ENCODE measurements at regions not wholly inside any gene's neighbourhood (a gene's known extent, or its start where the extent isn't known, plus 50 kb on each side); places are given as distances from the start of the nearest gene placed in this dataset.

- no peak for DNase-seq
These were observed 254.9 kb downstream of the PRL start for GRCh38 chr6:22041797-22042480.

GRCh38 chr6:22042706-22043105, 254.1 kb downstream of the PRL start:
- DNase-seq = no peak

GRCh38 chr6:22043284-22043962, 253.4 kb downstream of the PRL start:
- DNase-seq = no peak

GRCh38 chr6:22045261-22045912, 251.4 kb downstream of the PRL start:
- no peak for DNase-seq

- DNase-seq = no peak
These were observed 247.8 kb downstream of the PRL start for GRCh38 chr6:22049002-22049401.

- DNase-seq = no peak
These were observed 243.3 kb downstream of the PRL start for GRCh38 chr6:22053391-22053997.

- no peak for DNase-seq
These were observed 240.4 kb downstream of the PRL start for GRCh38 chr6:22056398-22056797.

GRCh38 chr6:22057962-22058361, 238.9 kb downstream of the PRL start:
- no peak for DNase-seq

GRCh38 chr6:22059126-22059525, 237.7 kb downstream of the PRL start:
- no peak for DNase-seq

- no peak for DNase-seq
These were observed 236.9 kb downstream of the PRL start for GRCh38 chr6:22059946-22060345.

- no peak for DNase-seq
These were observed 233.9 kb downstream of the PRL start for GRCh38 chr6:22062807-22063408.

- DNase-seq = no peak
These were observed 232.3 kb downstream of the PRL start for GRCh38 chr6:22064558-22064957.

- DNase-seq = no peak
These were observed 229.7 kb downstream of the PRL start for GRCh38 chr6:22067122-22067521.

GRCh38 chr6:22067671-22068070, 229.2 kb downstream of the PRL start:
- no peak for DNase-seq

GRCh38 chr6:22068561-22069305, 228.1 kb downstream of the PRL start:
- DNase-seq = no peak

- no peak for DNase-seq
These were observed 227.5 kb downstream of the PRL start for GRCh38 chr6:22069306-22069800.

- DNase-seq = no peak
These were observed 225.4 kb downstream of the PRL start for GRCh38 chr6:22071270-22072041.

GRCh38 chr6:22072949-22073348, 223.9 kb downstream of the PRL start:
- DNase-seq = no peak

- DNase-seq = no peak
These were observed 223.2 kb downstream of the PRL start for GRCh38 chr6:22073516-22074198.

GRCh38 chr6:22078288-22078687, 218.5 kb downstream of the PRL start:
- no peak for DNase-seq

All from NCI-H2107 (cell line).